HEK293T (cell line): ENCODE measurements at regions not wholly inside any gene's neighbourhood (a gene's known extent, or its start where the extent isn't known, plus 50 kb on each side); places are given as distances from the start of the nearest gene placed in this dataset.

Experiments used
- ELF4 ChIP-seq: fragments of 450-650 bp; IDR thresholded peaks from 2 replicates; pipeline ENCODE4 v1.6.1; 2017; ENCODE audit warnings: antibody characterized with exemption
- SP1 ChIP-seq: fragments of 450-650 bp; IDR thresholded peaks from 2 replicates; pipeline ENCODE4 v1.6.1; 2017
- SUZ12 ChIP-seq: fragments of 450-650 bp; IDR thresholded peaks from 2 replicates; pipeline ENCODE4 v1.6.1; 2016; ENCODE audit warnings: mild to moderate bottlenecking
- TARDBP ChIP-seq: fragments of 450-650 bp; IDR thresholded peaks from 2 replicates; pipeline ENCODE4 v1.6.1; 2016

GRCh38 chr5:74205767-74206578, 434.6 kb downstream of the ENC1 start:
- no peak for TF ChIP-seq ELF4
- TF ChIP-seq TARDBP = no peak
- no peak for TF ChIP-seq SUZ12
- no peak for TF ChIP-seq SP1
